ENCODE measurements at regions not wholly inside any gene's neighbourhood (a gene's known extent, or its start where the extent isn't known, plus 50 kb on each side); places are given as distances from the start of the nearest gene placed in this dataset.
"Not testable (repeated sequence)": the region's sequence is repeated elsewhere in the genome, so short reads cannot be mapped to it uniquely, and the experiment has no call there.

GRCh38 chr1:121443001-121443540 is 258.3 kb downstream of the SRGAP2C start:
- no peak for DNase-seq

DNA sequence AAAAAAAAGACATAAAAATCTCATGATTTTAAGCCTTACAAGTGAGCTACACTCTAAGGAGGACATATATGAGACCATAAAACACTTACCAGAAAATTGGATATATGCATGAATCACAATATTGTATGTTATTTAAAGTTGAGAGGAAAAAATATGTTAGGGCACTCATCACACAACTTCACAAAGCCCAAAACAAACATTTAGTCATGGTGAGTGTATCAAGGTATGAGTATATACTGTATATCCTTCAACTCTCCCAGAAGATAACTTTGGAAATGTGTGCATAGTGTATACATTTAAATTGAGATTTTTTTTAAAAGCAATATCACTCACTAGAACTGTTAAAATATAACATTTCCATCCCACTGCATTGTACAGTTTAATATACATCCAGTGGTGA is 259.3 kb downstream of the SRGAP2C start:
- DNase-seq = no peak

GRCh38 chr1:121445679-121446078 is 260.9 kb downstream of the SRGAP2C start:
- no peak for DNase-seq

GRCh38 chr1:121447280-121447923 is 262.6 kb downstream of the SRGAP2C start:
- DNase-seq = peak in 1 of 2 experiments; percentile 1

DNA sequence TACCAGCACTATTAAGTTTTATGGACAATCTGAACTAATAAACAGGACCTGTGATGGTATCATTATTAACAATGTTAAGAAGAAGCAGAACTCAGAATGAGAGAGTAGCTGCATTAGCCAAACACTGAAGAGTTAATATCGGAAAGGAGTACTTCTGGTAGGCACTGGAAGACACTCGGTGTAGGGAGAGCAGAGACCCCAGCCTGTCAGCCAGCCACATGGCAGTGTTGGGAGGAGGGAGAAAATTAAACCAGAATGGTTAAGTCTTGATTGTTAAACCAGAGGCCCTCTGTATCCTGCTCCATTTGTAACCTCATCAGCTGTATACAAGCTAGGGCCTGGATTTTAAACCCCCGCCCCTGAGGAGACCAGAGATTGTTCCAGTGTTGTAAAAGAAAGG is 263.3 kb downstream of the SRGAP2C start:
- DNase-seq = not testable (repeated sequence)

DNA sequence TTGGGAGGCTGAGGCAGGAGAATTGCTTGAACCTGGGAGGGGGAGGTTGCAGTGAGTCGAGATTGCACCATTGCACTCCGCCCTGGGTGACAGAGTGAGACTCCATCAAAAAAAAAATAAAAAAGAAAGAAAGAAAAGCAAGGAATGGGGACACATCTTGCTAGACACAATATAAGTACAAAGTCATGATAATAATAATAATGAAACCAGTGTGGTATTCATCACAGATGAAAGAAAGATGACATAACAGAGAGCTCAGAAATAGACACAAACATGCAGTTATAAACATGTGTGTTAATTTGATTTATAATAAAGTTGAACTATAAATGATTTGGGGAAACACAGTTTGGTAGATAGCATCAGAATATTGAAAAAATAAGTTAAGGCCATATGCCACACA is 264.1 kb downstream of the SRGAP2C start:
- DNase-seq = no peak

DNA sequence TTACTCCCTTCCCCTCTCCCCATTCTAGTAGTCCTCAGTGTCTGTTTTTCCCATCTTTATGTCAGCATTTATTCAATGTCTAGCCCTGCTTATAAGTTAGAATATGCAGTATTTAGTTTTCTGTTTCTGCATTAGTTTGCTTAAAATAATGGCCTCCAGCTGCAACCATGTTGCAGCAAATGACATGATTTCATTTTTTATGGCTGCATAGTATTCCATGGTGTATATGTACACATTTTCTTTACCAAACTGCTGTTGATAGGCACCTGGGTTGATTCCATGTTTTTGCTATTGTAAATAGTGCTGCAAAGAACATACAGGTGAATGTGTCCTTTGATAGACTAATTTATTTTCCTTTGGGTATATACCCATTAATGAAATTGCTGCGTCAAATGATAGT is 267.7 kb downstream of the SRGAP2C start:
- no peak for DNase-seq

DNA sequence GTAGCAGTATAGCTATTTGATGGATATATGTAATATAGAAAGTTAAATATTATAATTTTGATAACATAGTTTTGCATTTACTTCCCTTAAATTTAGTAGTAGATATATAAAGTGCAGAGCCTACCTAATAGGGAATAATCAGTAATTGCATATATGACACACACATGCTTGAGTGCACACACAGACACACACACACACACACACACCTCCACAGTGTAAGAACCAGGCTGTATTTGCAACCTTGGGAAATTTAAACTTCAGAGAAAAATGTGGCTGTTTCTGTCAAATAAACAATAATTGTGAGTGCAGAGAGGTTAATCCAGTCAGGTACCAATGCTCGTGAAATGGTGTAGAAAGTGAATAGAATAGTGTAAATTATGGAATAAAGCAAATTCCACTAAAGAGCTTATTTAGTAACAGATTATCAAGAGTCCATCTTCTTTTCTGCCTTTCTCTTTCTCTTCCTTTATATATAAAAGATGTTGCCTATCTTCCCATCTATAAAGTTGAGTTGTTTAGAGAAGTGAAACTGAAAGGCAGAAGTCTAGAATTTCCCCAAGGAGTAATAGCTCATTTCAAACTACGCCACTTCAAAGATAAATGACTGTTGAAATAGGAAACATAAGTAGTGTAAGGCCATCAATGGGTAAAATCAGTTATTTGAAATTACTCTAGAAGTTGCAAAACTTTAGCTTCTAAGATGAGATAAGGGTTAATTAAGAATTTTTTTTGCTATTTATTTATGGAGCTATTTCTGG is 273.7 kb downstream of the SRGAP2C start:
- no peak for DNase-seq

DNA sequence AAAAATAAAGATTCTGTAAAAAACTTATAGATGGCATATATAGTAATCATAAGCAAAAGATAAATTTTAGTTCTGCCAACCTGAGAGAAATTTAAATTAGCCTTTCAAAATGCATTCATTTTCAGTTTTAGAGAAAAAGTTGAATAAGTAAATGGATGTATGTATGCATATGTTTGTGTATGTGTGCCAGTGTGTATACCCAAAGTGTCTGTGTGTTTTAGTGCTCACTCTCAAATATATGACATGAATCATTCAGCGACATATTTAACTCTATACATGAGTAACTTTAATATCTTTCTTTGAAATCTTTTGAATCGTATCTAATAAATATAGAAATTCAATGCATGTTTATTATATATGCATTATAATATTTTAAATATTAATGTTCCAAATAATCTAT is 274.5 kb downstream of the SRGAP2C start:
- DNase-seq = no peak

- DNase-seq = not testable (repeated sequence)
Observed at GRCh38 chr1:121469395-121469794, 284.6 kb downstream of the SRGAP2C start.

- DNase-seq = not testable (repeated sequence)
Observed at GRCh38 chr1:121470401-121470800, 285.6 kb downstream of the SRGAP2C start.

- DNase-seq = no peak
Observed at GRCh38 chr1:121471523-121471922, 286.7 kb downstream of the SRGAP2C start.

DNA sequence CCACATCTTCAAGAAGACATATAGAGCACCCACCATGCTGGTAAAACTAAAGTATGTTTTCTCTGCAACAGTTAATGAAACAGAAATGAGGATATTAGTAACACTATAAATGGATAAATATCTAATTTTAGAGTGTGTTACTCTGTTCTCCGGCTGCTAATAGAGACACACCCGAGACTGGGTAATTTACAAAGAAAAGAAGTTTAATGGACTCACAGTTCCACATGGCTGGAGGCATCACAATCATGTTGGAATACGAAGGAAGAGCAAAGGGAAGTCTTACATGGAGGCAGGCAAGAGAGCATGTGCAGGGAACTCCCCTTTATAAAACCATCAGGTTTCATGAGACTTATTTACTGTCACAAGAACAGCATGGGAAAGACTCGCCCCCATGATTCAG is 287.2 kb downstream of the SRGAP2C start:
- no peak for DNase-seq

- DNase-seq = peak; percentile 34 to 69
Observed at GRCh38 chr1:121483234-121483633, 298.5 kb downstream of the SRGAP2C start.

DNA sequence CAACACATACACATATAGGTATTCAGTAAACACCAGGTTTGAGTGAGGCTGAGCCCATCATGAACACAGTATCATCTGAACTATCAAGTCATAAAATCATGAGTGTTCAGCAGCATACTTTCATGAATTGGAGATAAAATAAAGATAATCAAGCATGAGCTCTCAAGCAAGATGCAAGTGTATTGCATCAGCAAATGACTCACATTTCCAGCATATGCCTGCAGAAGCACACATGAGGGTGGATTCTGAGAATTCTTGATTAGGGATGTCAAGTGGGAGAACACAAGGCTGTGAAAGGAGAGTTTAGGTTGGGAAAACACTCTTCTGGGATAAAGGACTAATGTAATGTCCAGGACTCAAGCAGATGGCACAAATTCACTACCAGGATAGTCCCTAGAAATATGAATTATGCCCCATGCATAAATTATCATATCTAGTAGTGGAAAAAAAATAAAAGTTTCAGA is 299.2 kb downstream of the SRGAP2C start:
- DNase-seq = peak; percentile 49 to 85

DNA sequence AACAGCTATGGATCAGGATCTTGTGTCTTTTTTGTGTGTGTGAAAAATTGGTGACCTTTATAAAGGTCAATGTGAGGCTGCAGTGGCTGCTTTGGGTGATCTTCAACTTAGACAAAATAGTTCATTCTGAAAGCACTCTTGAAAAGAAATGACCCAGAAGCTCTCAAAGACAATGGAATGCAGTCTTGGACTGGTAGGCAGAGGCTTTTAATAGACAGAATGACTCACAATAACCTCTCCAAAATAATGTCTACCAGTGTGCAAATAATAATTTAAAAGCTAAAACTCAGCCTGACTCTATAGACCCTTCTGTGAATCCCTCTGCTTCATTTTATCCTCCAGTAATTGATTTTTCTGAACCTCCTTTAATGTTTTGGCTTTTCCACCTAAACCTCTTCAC is 310.0 kb downstream of the SRGAP2C start:
- not testable (repeated sequence) for DNase-seq

GRCh38 chr1:121511455-121511854 is 326.7 kb downstream of the SRGAP2C start:
- DNase-seq = not testable (repeated sequence)

- DNase-seq = not testable (repeated sequence)
Observed at GRCh38 chr1:121511876-121512275, 327.1 kb downstream of the SRGAP2C start.

- no peak for DNase-seq
Observed at GRCh38 chr1:121515235-121515634, 330.5 kb downstream of the SRGAP2C start.

GRCh38 chr1:121516234-121516967 is 331.6 kb downstream of the SRGAP2C start:
- DNase-seq = no peak

DNA sequence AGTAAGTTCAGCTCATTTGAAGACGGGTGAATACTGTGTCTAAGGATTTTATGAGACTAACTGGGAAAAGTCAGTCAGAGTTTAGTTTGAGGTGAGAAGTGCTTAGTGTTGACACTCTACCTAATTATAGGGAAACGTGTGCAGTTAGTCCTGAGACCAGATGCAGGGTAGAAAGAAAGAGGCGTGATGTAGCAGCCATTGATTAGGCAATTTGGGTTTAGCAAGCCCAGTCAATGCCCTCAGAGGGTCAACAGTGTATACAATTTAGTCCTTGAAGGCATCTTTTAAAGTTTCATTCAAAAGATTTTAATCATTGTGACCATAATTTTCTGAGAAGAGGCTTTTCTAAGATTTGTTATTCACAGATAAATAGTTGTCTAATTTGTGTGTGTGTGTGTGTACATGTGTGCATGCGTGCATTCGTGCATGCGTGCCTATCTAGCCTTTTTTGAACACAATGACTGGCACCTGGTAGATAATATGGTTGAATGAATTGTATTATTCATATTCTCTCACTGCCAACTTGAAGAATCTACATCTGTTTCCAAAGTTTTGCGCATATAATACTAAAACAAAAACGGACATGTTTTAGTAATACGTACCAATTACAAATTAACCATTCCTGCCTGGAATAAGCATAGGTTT is 332.9 kb downstream of the SRGAP2C start:
- no peak for DNase-seq

DNA sequence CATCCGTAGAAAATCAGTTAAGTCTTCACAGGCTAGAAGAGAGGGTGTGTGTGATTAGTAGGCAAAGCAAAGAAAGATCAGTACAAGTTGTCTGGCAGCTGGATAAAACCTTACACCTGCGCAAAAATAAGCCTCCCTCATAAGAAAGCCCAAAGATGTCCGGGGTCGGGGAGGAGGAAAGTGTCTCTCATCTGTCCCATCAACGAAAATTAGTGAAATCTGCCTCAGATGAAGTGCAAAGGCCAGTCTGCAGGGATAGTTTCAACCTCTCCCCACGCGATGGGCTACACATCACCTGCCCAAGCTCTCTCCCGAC is 333.9 kb downstream of the SRGAP2C start:
- no peak for DNase-seq
